Sigmoid colon (tissue), 6 donors: ENCODE measurements at regions not wholly inside any gene's neighbourhood (a gene's known extent, or its start where the extent isn't known, plus 50 kb on each side); places are given as distances from the start of the nearest gene placed in this dataset.

Experiments used
- DNase-seq: peaks from one replicate; pipeline ENCODE4 v3.0.0-alpha.2; 2019
- H3K27ac ChIP-seq, 4 donors: fragments of 200-600 bp; sonication (generic); one replicate each; pipeline ENCODE4 v1.5.1; 2016 to 2019; ENCODE audit warnings: mild to moderate bottlenecking in 1 of 4
- H3K27me3 ChIP-seq, 3 donors: fragments of 200-600 bp; sonication (generic); one replicate each; pipeline ENCODE4 v1.5.1; 2019; ENCODE audit warnings: mild to moderate bottlenecking in 1 of 3
- H3K36me3 ChIP-seq, 4 donors: fragments of 200-600 bp; sonication (generic); one replicate each; pipeline ENCODE4 v1.5.1; 2016 to 2019
- H3K4me1 ChIP-seq, 4 donors: fragments of 200-600 bp; sonication (generic); one replicate each; pipeline ENCODE4 v1.5.1; 2017 to 2019
- H3K4me3 ChIP-seq, 4 donors: fragments of 200-600 bp; sonication (generic); one replicate each; pipeline ENCODE4 v1.5.1; 2017 to 2019; ENCODE audit warnings: mild to moderate bottlenecking in 2 of 4, moderate library complexity in 1 of 4
- H3K9me3 ChIP-seq, 4 donors: fragments of 200-600 bp in 3 of 4; sonication (generic) in 3 of 4; one replicate each; pipeline versions ENCODE4 v1.5.1 to v1.6.1; 2013 to 2019
- CTCF ChIP-seq, 4 experiments: fragments of 450-650 bp in 3 of 4; fragments of 200-600 bp in 1 of 4; IDR thresholded peaks; one replicate each; pipeline ENCODE4 v1.5.1; 2016 to 2019; ENCODE audit warnings: antibody characterized with exemption in 4 of 4, mild to moderate bottlenecking in 3 of 4, moderate library complexity in 2 of 4
- EP300 ChIP-seq, 4 donors: sonication (generic); formaldehyde crosslinking; IDR thresholded peaks; one replicate each; pipeline ENCODE4 v1.6.1; 2017; ENCODE audit warnings: antibody characterized with exemption in 4 of 4
- POLR2A ChIP-seq, 2 donors: fragments of 450-650 bp; IDR thresholded peaks; one replicate each; pipeline ENCODE4 v1.6.1; 2016; ENCODE audit warnings: antibody characterized with exemption in 2 of 2, mild to moderate bottlenecking in 2 of 2, moderate library complexity in 2 of 2
- POLR2AphosphoS5 ChIP-seq, 4 donors: sonication (generic); formaldehyde crosslinking; IDR thresholded peaks; one replicate each; pipeline ENCODE4 v1.6.1; 2017; ENCODE audit warnings: antibody characterized with exemption in 4 of 4
- WGBS, 2 donors: extraction: QIAGEN DNeasy Blood & Tissue Kit; methylation state at CpG; one replicate each; pipeline ENCODE4 v1.1.7; 2013; 5-methylcytosine and 5-hydroxymethylcytosine counted together
- intact Hi-C: fragments of 100-400 bp; cut with DNase I; formaldehyde crosslinking; loops from one replicate; pipeline ENCODE4 v1.15.1; 2023
- donor health status: healthy with polysubstance abuse.
- donor health status: healthy.

GRCh38 chr16:56140645-56141044 lies 50.6 kb upstream of the GNAO1 start:
- Histone ChIP-seq H3K27me3 (no peaks in the 10 kb centered on the region), H3K27ac (no peak overlapping the region), H3K4me1 (no peaks in the 10 kb centered on the region), H3K4me3 (no peak overlapping the region), H3K36me3 (no peaks in the 10 kb centered on the region), H3K9me3 (no peaks in the 10 kb centered on the region)
- intact Hi-C loops: no loop called here
- DNase-seq: no peak
- no peak for TF ChIP-seq POLR2A (IDR thresholded peaks at IDR 0.05)
- TF ChIP-seq EP300 (IDR thresholded peaks at IDR 0.05): no peak
- TF ChIP-seq CTCF (IDR thresholded peaks at IDR 0.05): no peak
- TF ChIP-seq POLR2AphosphoS5 (IDR thresholded peaks at IDR 0.05): no peak

DNA sequence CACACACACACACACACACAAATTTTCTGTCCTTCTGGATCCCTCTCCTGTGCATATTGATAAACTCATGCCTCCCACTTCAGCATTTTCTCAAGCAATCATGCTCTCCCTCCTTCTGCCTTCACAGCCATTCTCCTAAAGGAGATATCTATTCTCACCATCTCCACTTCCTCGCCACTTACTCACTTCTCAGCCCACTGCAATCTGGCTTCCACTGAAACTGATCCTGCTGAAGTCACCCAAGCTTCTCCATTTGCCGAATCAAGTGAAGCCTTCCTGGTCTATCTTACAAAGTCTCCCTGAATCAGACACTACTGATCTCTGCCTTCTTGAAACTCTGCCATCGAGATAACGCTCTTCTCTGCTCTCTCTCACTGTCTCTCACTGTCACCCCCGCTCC lies 54.0 kb upstream of the GNAO1 start:
- Histone ChIP-seq H3K4me1 (no peaks in the 10 kb centered on the region), H3K4me3 (no peak overlapping the region), H3K36me3 (no peaks in the 10 kb centered on the region), H3K27me3 (no peaks in the 10 kb centered on the region), H3K27ac (no peak overlapping the region), H3K9me3 (no peaks in the 10 kb centered on the region)
- no peak for TF ChIP-seq POLR2AphosphoS5 (IDR thresholded peaks at IDR 0.05)
- TF ChIP-seq CTCF (IDR thresholded peaks at IDR 0.05): no peak
- no peak for TF ChIP-seq POLR2A (IDR thresholded peaks at IDR 0.05)
- no peak for TF ChIP-seq EP300 (IDR thresholded peaks at IDR 0.05)
- intact Hi-C loops: no loop called here
- no peak for DNase-seq
- WGBS, 2 donors: 66 to 68% methylated on average over 5 of the region's 5 CpGs

- no peaks in the 10 kb centered on the region for H3K4me1 ChIP-seq
- no peak overlapping the region for H3K27ac ChIP-seq
- TF ChIP-seq POLR2AphosphoS5 (IDR thresholded peaks at IDR 0.05) (no peak), POLR2A (IDR thresholded peaks at IDR 0.05) (no peak), EP300 (IDR thresholded peaks at IDR 0.05) (no peak)
- intact Hi-C loops: no loop called here
- H3K9me3 ChIP-seq: no peaks in the 10 kb centered on the region
- no peaks in the 10 kb centered on the region for H3K36me3 ChIP-seq
- DNase-seq: no peak
- H3K4me3 ChIP-seq: no peak overlapping the region
- no peaks in the 10 kb centered on the region for H3K27me3 ChIP-seq
- 77 to 82% methylated on average over 3 of the region's 3 CpGs for WGBS, 2 donors
Observed at GRCh38 chr16:56136256-56136655, 55.0 kb upstream of the GNAO1 start.

- H3K4me3 ChIP-seq: no peak overlapping the region
- intact Hi-C loops: no loop called here
- H3K9me3 ChIP-seq: no peaks in the 10 kb centered on the region
- no peaks in the 10 kb centered on the region for H3K36me3 ChIP-seq
- H3K4me1 ChIP-seq: no peaks in the 10 kb centered on the region
- DNase-seq: no peak
- 29 to 59% methylated on average over 1 of the region's 1 CpG for WGBS, 2 donors
- no peaks in the 10 kb centered on the region for H3K27me3 ChIP-seq
- H3K27ac ChIP-seq: no peak overlapping the region
- TF ChIP-seq POLR2A (IDR thresholded peaks at IDR 0.05) (no peak), POLR2AphosphoS5 (IDR thresholded peaks at IDR 0.05) (no peak), EP300 (IDR thresholded peaks at IDR 0.05) (no peak), CTCF (IDR thresholded peaks at IDR 0.05) (no peak)
Observed at GRCh38 chr16:56134790-56135189, 56.5 kb upstream of the GNAO1 start.

DNA sequence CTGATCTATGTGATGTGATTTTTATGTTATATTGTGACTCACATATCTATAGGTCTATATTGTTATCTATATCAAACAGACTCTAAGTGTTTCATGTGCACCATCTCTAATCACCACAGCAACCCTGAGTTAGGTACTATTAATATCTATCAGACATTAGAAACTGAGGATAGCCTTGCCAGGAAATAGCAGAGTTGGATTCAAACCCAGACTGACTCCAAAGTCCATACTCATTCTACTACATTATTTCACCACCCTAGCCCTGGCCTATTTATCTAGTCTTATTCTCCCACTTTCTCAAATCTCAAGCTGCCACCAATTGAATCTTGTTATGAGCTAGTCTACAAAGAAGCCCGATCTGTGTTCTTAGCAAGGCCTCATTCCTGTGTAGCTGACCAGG lies 65.4 kb upstream of the GNAO1 start:
- H3K27me3 ChIP-seq: no peaks in the 10 kb centered on the region
- TF ChIP-seq CTCF (IDR thresholded peaks at IDR 0.05) (no peak), POLR2A (IDR thresholded peaks at IDR 0.05) (no peak), EP300 (IDR thresholded peaks at IDR 0.05) (no peak)
- WGBS, 2 donors: 83 to 89% methylated on average over 1 of the region's 1 CpG
- intact Hi-C loops: no loop called here
- H3K4me1 ChIP-seq: no peaks in the 10 kb centered on the region
- DNase-seq: no peak
- no peaks in the 10 kb centered on the region for H3K36me3 ChIP-seq
- no peak overlapping the region for H3K27ac ChIP-seq
- H3K9me3 ChIP-seq: no peaks in the 10 kb centered on the region
- no peak overlapping the region for H3K4me3 ChIP-seq
